Progenitor cell of endocrine pancreas (in vitro differentiated cells): ENCODE measurements at regions not wholly inside any gene's neighbourhood (a gene's known extent, or its start where the extent isn't known, plus 50 kb on each side); places are given as distances from the start of the nearest gene placed in this dataset.

ENCODE experiments used
- DNase-seq: peaks from one replicate; pipeline ENCODE4 v3.0.0; 2021; ENCODE audit warnings: low spot score; ENCODE audit not compliant: unreplicated experiment
- H3K27ac Mint-ChIP-seq: 2 replicates; pipeline ENCODE4 v1.8.0; 2021; ENCODE audit warnings: mild to moderate bottlenecking, moderate library complexity, mixed read lengths
- H3K27me3 Mint-ChIP-seq: 2 replicates; pipeline ENCODE4 v1.8.0; 2021; ENCODE audit warnings: mixed read lengths
- H3K36me3 Mint-ChIP-seq: 2 replicates; pipeline ENCODE4 v1.8.0; 2022; ENCODE audit warnings: mixed read lengths; ENCODE audit not compliant: insufficient read depth
- H3K4me1 Mint-ChIP-seq: 2 replicates; pipeline ENCODE4 v1.8.0; 2021; ENCODE audit warnings: low read depth, mixed read lengths
- H3K4me3 Mint-ChIP-seq: 2 replicates; pipeline ENCODE4 v1.8.0; 2021; ENCODE audit warnings: low read depth, mild to moderate bottlenecking, moderate library complexity, mixed read lengths
- H3K9me3 Mint-ChIP-seq: 2 replicates; pipeline ENCODE4 v1.8.0; 2021; ENCODE audit warnings: low read depth, mixed read lengths
- TF ChIP-seq, protein P1 (sequence below): fragments of 200-600 bp; sonication (generic); IDR thresholded peaks from one replicate; pipeline ENCODE4 v1.5.0; 2021; ENCODE audit warnings: antibody characterized with exemption, mild to moderate bottlenecking; ENCODE audit not compliant: unreplicated experiment

DNA sequence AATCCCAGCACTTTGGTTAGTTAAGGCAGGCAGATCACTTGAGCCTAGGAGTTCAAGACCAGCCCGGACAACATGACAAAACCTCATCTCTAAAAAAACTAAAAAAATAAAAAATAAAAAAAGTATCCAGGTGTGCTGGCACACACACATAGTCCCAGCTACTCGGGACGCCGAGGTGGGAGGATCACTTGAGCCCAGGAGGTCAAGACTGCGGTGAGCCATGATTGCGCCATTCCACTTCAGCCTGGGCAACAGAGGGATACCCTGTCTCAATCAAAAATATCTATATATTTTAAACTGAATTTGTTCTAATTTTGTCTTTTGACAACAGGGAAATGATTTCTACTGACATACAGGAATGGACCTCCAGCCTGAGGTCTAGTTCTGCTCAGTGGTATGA lies 73.3 kb upstream of the MBOAT2 start:
- no peaks in the 10 kb centered on the region for H3K27me3 Mint-ChIP-seq
- H3K9me3 Mint-ChIP-seq: peaks cover 4% of the 10 kb centered on the region
- TF ChIP-seq, protein P1, sequence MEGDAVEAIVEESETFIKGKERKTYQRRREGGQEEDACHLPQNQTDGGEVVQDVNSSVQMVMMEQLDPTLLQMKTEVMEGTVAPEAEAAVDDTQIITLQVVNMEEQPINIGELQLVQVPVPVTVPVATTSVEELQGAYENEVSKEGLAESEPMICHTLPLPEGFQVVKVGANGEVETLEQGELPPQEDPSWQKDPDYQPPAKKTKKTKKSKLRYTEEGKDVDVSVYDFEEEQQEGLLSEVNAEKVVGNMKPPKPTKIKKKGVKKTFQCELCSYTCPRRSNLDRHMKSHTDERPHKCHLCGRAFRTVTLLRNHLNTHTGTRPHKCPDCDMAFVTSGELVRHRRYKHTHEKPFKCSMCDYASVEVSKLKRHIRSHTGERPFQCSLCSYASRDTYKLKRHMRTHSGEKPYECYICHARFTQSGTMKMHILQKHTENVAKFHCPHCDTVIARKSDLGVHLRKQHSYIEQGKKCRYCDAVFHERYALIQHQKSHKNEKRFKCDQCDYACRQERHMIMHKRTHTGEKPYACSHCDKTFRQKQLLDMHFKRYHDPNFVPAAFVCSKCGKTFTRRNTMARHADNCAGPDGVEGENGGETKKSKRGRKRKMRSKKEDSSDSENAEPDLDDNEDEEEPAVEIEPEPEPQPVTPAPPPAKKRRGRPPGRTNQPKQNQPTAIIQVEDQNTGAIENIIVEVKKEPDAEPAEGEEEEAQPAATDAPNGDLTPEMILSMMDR: no peak
- DNase-seq: no peak
- no peaks in the 10 kb centered on the region for H3K4me1 Mint-ChIP-seq
- no peak overlapping the region for H3K4me3 Mint-ChIP-seq
- no peak overlapping the region for H3K27ac Mint-ChIP-seq
- H3K36me3 Mint-ChIP-seq: no peaks in the 10 kb centered on the region

- no peak for DNase-seq
- H3K9me3 Mint-ChIP-seq: no peaks in the 10 kb centered on the region
- H3K27me3 Mint-ChIP-seq: no peaks in the 10 kb centered on the region
- no peaks in the 10 kb centered on the region for H3K4me1 Mint-ChIP-seq
- no peak overlapping the region for H3K27ac Mint-ChIP-seq
- H3K4me3 Mint-ChIP-seq: no peak overlapping the region
- TF ChIP-seq, protein P1: no peak
- no peaks in the 10 kb centered on the region for H3K36me3 Mint-ChIP-seq
These were observed 72.7 kb upstream of the MBOAT2 start for GRCh38 chr2:9076210-9076609.

GRCh38 chr2:9074930-9075329 lies 71.4 kb upstream of the MBOAT2 start:
- H3K4me1 Mint-ChIP-seq: no peaks in the 10 kb centered on the region
- no peaks in the 10 kb centered on the region for H3K27me3 Mint-ChIP-seq
- TF ChIP-seq, protein P1: no peak
- H3K4me3 Mint-ChIP-seq: no peak overlapping the region
- no peak for DNase-seq
- H3K27ac Mint-ChIP-seq: no peak overlapping the region
- no peaks in the 10 kb centered on the region for H3K36me3 Mint-ChIP-seq
- H3K9me3 Mint-ChIP-seq: no peaks in the 10 kb centered on the region

DNA sequence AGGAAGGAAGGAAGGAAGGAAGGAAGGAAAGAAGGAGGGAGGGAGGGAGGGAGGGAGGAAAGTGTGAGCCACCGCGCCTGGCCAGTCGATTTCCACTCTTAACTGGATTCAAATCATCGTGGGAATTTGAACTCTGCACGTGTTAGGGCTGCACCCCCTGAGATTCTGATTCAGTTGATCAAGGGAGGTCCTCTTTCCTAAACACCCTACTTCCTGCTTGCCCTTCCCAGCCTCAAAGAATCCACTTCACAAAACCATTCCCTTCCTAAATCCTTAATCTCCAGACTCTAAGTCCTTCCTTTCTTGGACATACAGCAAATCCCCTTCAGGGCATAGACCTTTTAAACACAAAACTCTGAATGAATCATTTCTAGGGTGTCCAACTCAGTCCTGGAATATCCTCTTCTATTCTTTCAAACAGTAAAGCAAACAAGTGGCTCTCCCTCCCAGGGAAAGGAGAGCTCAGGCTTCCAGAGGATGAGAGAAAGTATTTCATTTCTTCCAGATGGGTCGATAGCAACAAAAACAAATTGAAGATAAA lies 68.2 kb upstream of the MBOAT2 start:
- H3K9me3 Mint-ChIP-seq: no peaks in the 10 kb centered on the region
- no peaks in the 10 kb centered on the region for H3K4me1 Mint-ChIP-seq
- H3K27me3 Mint-ChIP-seq: no peaks in the 10 kb centered on the region
- no peak for DNase-seq
- no peaks in the 10 kb centered on the region for H3K36me3 Mint-ChIP-seq
- no peak overlapping the region for H3K4me3 Mint-ChIP-seq
- H3K27ac Mint-ChIP-seq: no peak overlapping the region
- TF ChIP-seq, protein P1: no peak

GRCh38 chr2:9071032-9071431 lies 67.5 kb upstream of the MBOAT2 start:
- no peaks in the 10 kb centered on the region for H3K4me1 Mint-ChIP-seq
- H3K27ac Mint-ChIP-seq: no peak overlapping the region
- no peaks in the 10 kb centered on the region for H3K27me3 Mint-ChIP-seq
- H3K36me3 Mint-ChIP-seq: no peaks in the 10 kb centered on the region
- H3K9me3 Mint-ChIP-seq: peaks cover 5% of the 10 kb centered on the region
- DNase-seq: no peak
- no peak overlapping the region for H3K4me3 Mint-ChIP-seq
- TF ChIP-seq, protein P1: no peak
